CD4-positive, alpha-beta T cell (primary cell): ENCODE measurements at regions not wholly inside any gene's neighbourhood (a gene's known extent, or its start where the extent isn't known, plus 50 kb on each side); places are given as distances from the start of the nearest gene placed in this dataset.
"Not testable (repeated sequence)": the region's sequence is repeated elsewhere in the genome, so short reads cannot be mapped to it uniquely, and the experiment has no call there.

Experiments
- ATAC-seq: fragments of 200-7000 bp; cut with Tn5 transposase; one replicate; pipeline ENCODE4 v1.10.0; 2022; ENCODE audit warnings: mild to moderate bottlenecking; ENCODE audit not compliant: poor library complexity
- CTCF ChIA-PET: fragments of 350-600 bp; sonication (Branson Sonifier 250); formaldehyde crosslinking; loops from one replicate; lab custom pipeline; 2021; ENCODE audit warnings: antibody characterized with exemption, inconsistent platforms; lab: Charles Lee
- POLR2A ChIA-PET: fragments of 350-600 bp; sonication (Branson Sonifier 250); formaldehyde crosslinking; loops from one replicate; lab custom pipeline; 2021; ENCODE audit warnings: antibody characterized with exemption, inconsistent platforms; lab: Charles Lee
- DNase-seq, 14 experiments: peaks; one replicate each; pipeline ENCODE4 v3.0.0-alpha.2; 2013 to 2020; ENCODE audit warnings: mixed read lengths in 2 of 14
- H3K27ac ChIP-seq, 2 donors: one replicate each; pipeline versions ENCODE4 v1.5.1 to v1.7.0; 2013; ENCODE audit warnings: low read length in 2 of 2, low read depth in 1 of 2, mild to moderate bottlenecking in 1 of 2
- H3K27me3 ChIP-seq, 2 experiments: 1 replicate in 1 of 2; 2 replicates in 1 of 2; pipeline versions ENCODE4 v1.6.1 to v1.7.0; 2013; ENCODE audit warnings: low read length in 2 of 2, control low read depth in 1 of 2, mild to moderate bottlenecking in 1 of 2, moderate library complexity in 1 of 2; ENCODE audit not compliant: insufficient read depth in 2 of 2, control insufficient read depth in 1 of 2
- H3K36me3 ChIP-seq: one replicate; pipeline ENCODE4 v1.6.1; 2013; ENCODE audit warnings: low read length, control low read depth; ENCODE audit not compliant: insufficient read depth
- H3K4me1 ChIP-seq: one replicate; pipeline ENCODE4 v1.6.1; 2013; ENCODE audit warnings: low read length, control low read depth; ENCODE audit not compliant: insufficient read depth
- H3K4me3 ChIP-seq: one replicate; pipeline ENCODE4 v1.5.1; 2013; ENCODE audit warnings: mild to moderate bottlenecking, low read length, moderate library complexity
- H3K9me3 ChIP-seq, 2 experiments: 1 replicate in 1 of 2; 2 replicates in 1 of 2; pipeline versions ENCODE4 v1.6.1 to v1.7.0; 2013; ENCODE audit warnings: low read length in 2 of 2, mild to moderate bottlenecking in 2 of 2, control low read depth in 1 of 2, moderate library complexity in 1 of 2; ENCODE audit not compliant: control insufficient read depth in 1 of 2, insufficient read depth in 1 of 2
- H3K27ac Mint-ChIP-seq: one replicate; pipeline ENCODE4 v1.8.0; 2020; ENCODE audit warnings: mixed read lengths
- H3K27me3 Mint-ChIP-seq: one replicate; pipeline ENCODE4 v1.8.0; 2021; ENCODE audit warnings: mixed read lengths
- H3K36me3 Mint-ChIP-seq: one replicate; pipeline ENCODE4 v1.8.0; 2021; ENCODE audit warnings: low read depth, mixed read lengths
- H3K4me1 Mint-ChIP-seq: one replicate; pipeline ENCODE4 v1.8.0; 2021; ENCODE audit warnings: low read depth, mixed read lengths
- H3K4me3 Mint-ChIP-seq: one replicate; pipeline ENCODE4 v1.8.0; 2020; ENCODE audit warnings: mild to moderate bottlenecking, mixed read lengths
- H3K9me3 Mint-ChIP-seq: one replicate; pipeline ENCODE4 v1.8.0; 2020; ENCODE audit warnings: mixed read lengths
- CTCF ChIP-seq: fragments of 200-600 bp; IDR thresholded peaks from one replicate; pipeline ENCODE4 v1.8.0; 2022; ENCODE audit warnings: antibody characterized with exemption, mild to moderate bottlenecking
- intact Hi-C, 2 experiments: fragments of 100-400 bp; cut with DNase I in 1 of 2; cut with micrococcal nuclease in 1 of 2; formaldehyde crosslinking; loops; one replicate each; pipeline versions ENCODE4 v1.15.1 to v1.9.0; 2023 to 2025; cut with DNase I, micrococcal nuclease

GRCh38 chr1:238331557-238331956 lies 440.8 kb upstream of the ZP4 start:
- H3K4me3 ChIP-seq: no peak overlapping the region
- no peak overlapping the region for H3K27ac ChIP-seq
- intact Hi-C loops: no loop called here
- Mint-ChIP-seq H3K4me3 (no peak overlapping the region), H3K36me3 (no peaks in the 10 kb centered on the region), H3K9me3 (peaks cover 10% of the 10 kb centered on the region), H3K4me1 (no peaks in the 10 kb centered on the region), H3K27ac (no peak overlapping the region), H3K27me3 (no peaks in the 10 kb centered on the region)
- no peak for DNase-seq
- CTCF ChIA-PET: no interaction called here
- POLR2A ChIA-PET: no interaction called here
- H3K9me3 ChIP-seq: peaks cover 0 to 16% of the 10 kb centered on the region in 2 experiments
- no peak for TF ChIP-seq CTCF
- no peaks in the 10 kb centered on the region for H3K4me1 ChIP-seq
- ATAC-seq: no peak
- H3K36me3 ChIP-seq: no peaks in the 10 kb centered on the region
- no peaks in the 10 kb centered on the region for H3K27me3 ChIP-seq

- intact Hi-C loops: no loop called here
- Histone ChIP-seq H3K4me1 (no peaks in the 10 kb centered on the region), H3K27me3 (no peaks in the 10 kb centered on the region), H3K27ac (no peak overlapping the region), H3K36me3 (no peaks in the 10 kb centered on the region), H3K9me3 (peaks cover 0 to 10% of the 10 kb centered on the region in 2 experiments), H3K4me3 (no peak overlapping the region)
- Mint-ChIP-seq H3K4me3 (no peak overlapping the region), H3K36me3 (no peaks in the 10 kb centered on the region), H3K27me3 (no peaks in the 10 kb centered on the region), H3K4me1 (no peaks in the 10 kb centered on the region), H3K9me3 (peaks cover 8% of the 10 kb centered on the region), H3K27ac (no peak overlapping the region)
- ATAC-seq: no peak
- no peak for DNase-seq
- CTCF ChIA-PET: no interaction called here
- no peak for TF ChIP-seq CTCF
- POLR2A ChIA-PET: no interaction called here
Measured at GRCh38 chr1:238329671-238330070, 438.9 kb upstream of the ZP4 start.

GRCh38 chr1:238327033-238327432 lies 436.3 kb upstream of the ZP4 start:
- H3K9me3 ChIP-seq, H3K27ac ChIP-seq, H3K4me1 ChIP-seq, H3K27me3 ChIP-seq, H3K36me3 ChIP-seq, intact Hi-C loops, H3K4me1 Mint-ChIP-seq, H3K4me3 Mint-ChIP-seq, ATAC-seq, CTCF ChIA-PET, H3K4me3 ChIP-seq, POLR2A ChIA-PET, H3K27ac Mint-ChIP-seq, H3K27me3 Mint-ChIP-seq, H3K36me3 Mint-ChIP-seq, DNase-seq: not testable (repeated sequence)
- H3K9me3 Mint-ChIP-seq: peaks cover 10% of the 10 kb centered on the region

GRCh38 chr1:238326479-238326878 lies 435.8 kb upstream of the ZP4 start:
- H3K36me3 Mint-ChIP-seq, H3K4me1 ChIP-seq, H3K27me3 Mint-ChIP-seq, H3K4me1 Mint-ChIP-seq, H3K9me3 ChIP-seq, DNase-seq, H3K4me3 Mint-ChIP-seq, ATAC-seq, POLR2A ChIA-PET, H3K27ac ChIP-seq, H3K36me3 ChIP-seq, H3K27ac Mint-ChIP-seq, H3K4me3 ChIP-seq, H3K27me3 ChIP-seq, intact Hi-C loops, CTCF ChIA-PET: not testable (repeated sequence)
- H3K9me3 Mint-ChIP-seq: peaks cover 13% of the 10 kb centered on the region
